HL-60 (cell line): ENCODE measurements at regions not wholly inside any gene's neighbourhood (a gene's known extent, or its start where the extent isn't known, plus 50 kb on each side); places are given as distances from the start of the nearest gene placed in this dataset.

Experiments
- DNase-seq, 2 experiments: peaks; one replicate each; pipeline ENCODE4 v3.0.0-alpha.2; 2010 to 2020; ENCODE audit warnings: low read depth in 1 of 2, low spot score in 1 of 2
- H3K27ac ChIP-seq: fragments of 250-450 bp; sonication (Bioruptor Pico); replicated peaks from 2 replicates; pipeline ENCODE4 v1.5.1; 2020; ENCODE audit warnings: mild to moderate bottlenecking, moderate library complexity
- H3K27me3 ChIP-seq: fragments of 250-450 bp; sonication (Bioruptor Pico); 2 replicates; pipeline ENCODE4 v1.5.1; 2021; ENCODE audit warnings: mild to moderate bottlenecking, moderate library complexity; ENCODE audit not compliant: insufficient read depth, poor library complexity, severe bottlenecking
- H3K4me3 ChIP-seq: replicated peaks from 2 replicates; pipeline ENCODE4 v1.5.1; 2011; ENCODE audit warnings: mild to moderate bottlenecking, control low read depth, low read length; ENCODE audit not compliant: insufficient read depth
- GABPA ChIP-seq: IDR thresholded peaks from 2 replicates; pipeline ENCODE4 v1.6.1; 2012; ENCODE audit warnings: low read depth
- POLR2AphosphoS5 ChIP-seq: IDR thresholded peaks from 2 replicates; pipeline ENCODE4 v1.6.1; 2012; ENCODE audit warnings: low read depth
- SPI1 ChIP-seq: IDR thresholded peaks from 2 replicates; pipeline ENCODE4 v1.6.1; 2012; ENCODE audit warnings: low read depth, mild to moderate bottlenecking, borderline replicate concordance
- TF ChIP-seq, protein P1 (sequence below): IDR thresholded peaks from one replicate; pipeline ENCODE4 v1.5.1; 2011; ENCODE audit warnings: low read length, control low read depth, inconsistent platforms; ENCODE audit not compliant: insufficient read depth
- TF ChIP-seq, protein P2 (sequence below): IDR thresholded peaks from 2 replicates; pipeline ENCODE4 v1.6.1; 2012; ENCODE audit warnings: low read depth; ENCODE audit not compliant: insufficient replicate concordance

DNA sequence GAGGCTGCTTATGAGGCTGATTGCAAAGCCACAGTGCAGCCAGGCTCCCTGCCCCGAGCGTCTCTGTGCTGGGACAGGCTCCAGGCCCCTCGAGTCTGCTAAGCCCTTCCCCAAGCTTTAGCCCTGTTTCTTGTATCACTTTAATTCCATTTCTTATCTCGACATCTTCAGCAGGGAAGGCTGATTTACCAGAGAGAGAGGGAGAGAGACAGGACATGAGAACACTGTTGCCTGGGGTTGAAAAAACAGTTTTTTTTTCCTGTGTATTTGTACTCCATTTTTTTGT, 386.5 kb downstream of the SMOC2 start:
- no peak for DNase-seq
- TF ChIP-seq, protein P1, sequence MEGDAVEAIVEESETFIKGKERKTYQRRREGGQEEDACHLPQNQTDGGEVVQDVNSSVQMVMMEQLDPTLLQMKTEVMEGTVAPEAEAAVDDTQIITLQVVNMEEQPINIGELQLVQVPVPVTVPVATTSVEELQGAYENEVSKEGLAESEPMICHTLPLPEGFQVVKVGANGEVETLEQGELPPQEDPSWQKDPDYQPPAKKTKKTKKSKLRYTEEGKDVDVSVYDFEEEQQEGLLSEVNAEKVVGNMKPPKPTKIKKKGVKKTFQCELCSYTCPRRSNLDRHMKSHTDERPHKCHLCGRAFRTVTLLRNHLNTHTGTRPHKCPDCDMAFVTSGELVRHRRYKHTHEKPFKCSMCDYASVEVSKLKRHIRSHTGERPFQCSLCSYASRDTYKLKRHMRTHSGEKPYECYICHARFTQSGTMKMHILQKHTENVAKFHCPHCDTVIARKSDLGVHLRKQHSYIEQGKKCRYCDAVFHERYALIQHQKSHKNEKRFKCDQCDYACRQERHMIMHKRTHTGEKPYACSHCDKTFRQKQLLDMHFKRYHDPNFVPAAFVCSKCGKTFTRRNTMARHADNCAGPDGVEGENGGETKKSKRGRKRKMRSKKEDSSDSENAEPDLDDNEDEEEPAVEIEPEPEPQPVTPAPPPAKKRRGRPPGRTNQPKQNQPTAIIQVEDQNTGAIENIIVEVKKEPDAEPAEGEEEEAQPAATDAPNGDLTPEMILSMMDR = no peak
- TF ChIP-seq, protein P2, sequence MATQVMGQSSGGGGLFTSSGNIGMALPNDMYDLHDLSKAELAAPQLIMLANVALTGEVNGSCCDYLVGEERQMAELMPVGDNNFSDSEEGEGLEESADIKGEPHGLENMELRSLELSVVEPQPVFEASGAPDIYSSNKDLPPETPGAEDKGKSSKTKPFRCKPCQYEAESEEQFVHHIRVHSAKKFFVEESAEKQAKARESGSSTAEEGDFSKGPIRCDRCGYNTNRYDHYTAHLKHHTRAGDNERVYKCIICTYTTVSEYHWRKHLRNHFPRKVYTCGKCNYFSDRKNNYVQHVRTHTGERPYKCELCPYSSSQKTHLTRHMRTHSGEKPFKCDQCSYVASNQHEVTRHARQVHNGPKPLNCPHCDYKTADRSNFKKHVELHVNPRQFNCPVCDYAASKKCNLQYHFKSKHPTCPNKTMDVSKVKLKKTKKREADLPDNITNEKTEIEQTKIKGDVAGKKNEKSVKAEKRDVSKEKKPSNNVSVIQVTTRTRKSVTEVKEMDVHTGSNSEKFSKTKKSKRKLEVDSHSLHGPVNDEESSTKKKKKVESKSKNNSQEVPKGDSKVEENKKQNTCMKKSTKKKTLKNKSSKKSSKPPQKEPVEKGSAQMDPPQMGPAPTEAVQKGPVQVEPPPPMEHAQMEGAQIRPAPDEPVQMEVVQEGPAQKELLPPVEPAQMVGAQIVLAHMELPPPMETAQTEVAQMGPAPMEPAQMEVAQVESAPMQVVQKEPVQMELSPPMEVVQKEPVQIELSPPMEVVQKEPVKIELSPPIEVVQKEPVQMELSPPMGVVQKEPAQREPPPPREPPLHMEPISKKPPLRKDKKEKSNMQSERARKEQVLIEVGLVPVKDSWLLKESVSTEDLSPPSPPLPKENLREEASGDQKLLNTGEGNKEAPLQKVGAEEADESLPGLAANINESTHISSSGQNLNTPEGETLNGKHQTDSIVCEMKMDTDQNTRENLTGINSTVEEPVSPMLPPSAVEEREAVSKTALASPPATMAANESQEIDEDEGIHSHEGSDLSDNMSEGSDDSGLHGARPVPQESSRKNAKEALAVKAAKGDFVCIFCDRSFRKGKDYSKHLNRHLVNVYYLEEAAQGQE = no peak
- TF ChIP-seq GABPA (no peak), SPI1 (no peak), POLR2AphosphoS5 (no peak)
- no peak overlapping the region for H3K27ac ChIP-seq
- H3K27me3 ChIP-seq = no peaks in the 10 kb centered on the region
- no peak overlapping the region for H3K4me3 ChIP-seq

DNA sequence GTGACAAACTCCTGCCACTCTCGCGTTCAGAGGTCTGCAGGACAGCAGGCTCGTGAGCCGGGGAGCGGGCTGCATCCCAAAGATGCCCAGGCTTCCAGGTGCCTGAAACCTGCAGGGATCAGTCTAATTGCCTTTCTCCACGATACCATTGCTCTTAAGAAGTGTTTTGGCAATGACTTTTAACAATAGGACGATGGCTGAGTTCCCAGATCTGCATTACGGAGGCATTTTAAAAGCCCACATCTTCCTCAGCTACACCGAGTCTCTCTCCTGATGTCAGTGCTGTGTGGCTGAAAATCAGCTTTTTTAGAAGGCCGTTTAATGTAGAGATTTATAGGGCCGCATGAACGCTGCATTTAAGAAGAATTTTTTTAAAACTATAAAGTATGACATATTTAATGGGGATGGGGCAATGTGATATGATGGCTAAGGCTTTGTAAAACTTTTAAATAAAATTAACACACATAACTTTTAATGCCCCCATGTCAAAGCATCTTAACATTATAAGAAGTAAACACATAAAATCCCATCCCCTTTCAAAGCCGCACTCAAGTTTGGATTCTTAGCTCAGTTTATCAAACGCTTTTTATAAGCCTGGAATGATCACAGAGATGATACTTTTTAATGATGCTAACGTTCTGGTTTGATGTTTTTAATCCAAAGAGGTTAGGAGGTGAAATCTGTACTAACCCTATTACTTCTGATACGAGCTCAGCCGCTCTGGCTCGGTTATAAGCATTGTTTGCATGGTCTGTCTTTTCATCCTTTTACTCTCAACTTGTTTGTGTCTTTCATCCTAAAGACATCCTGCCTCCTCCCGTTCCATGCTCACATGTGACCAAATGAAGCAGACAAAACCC, 386.0 kb downstream of the SMOC2 start:
- no peak for TF ChIP-seq SPI1
- no peak for TF ChIP-seq GABPA
- TF ChIP-seq, protein P1 = no peak
- TF ChIP-seq, protein P2 = no peak
- TF ChIP-seq POLR2AphosphoS5 = no peak
- no peak for DNase-seq
- H3K4me3 ChIP-seq = no peak overlapping the region
- no peaks in the 10 kb centered on the region for H3K27me3 ChIP-seq
- H3K27ac ChIP-seq = no peak overlapping the region

DNA sequence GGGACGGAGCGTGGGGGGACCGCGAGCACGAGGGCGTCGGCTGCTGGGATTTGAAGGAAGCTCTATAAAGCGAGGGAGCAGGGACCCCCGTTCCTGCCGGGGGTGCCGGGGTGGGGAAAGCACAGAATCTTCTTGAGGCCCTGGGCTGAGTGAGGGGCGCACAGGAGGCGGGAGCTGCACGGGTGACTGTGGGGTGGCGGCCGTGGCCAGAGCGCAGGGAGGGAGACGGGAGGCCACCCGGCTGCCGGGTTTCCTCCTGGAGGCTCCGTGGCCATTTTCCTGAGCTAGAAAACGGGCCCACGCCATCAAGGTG, 385.1 kb downstream of the SMOC2 start:
- DNase-seq = no peak
- no peaks in the 10 kb centered on the region for H3K27me3 ChIP-seq
- TF ChIP-seq, protein P1 = no peak
- TF ChIP-seq SPI1 = no peak
- no peak for TF ChIP-seq POLR2AphosphoS5
- TF ChIP-seq, protein P2 = no peak
- no peak for TF ChIP-seq GABPA
- no peak overlapping the region for H3K27ac ChIP-seq
- no peak overlapping the region for H3K4me3 ChIP-seq
